GM21576 (cell line): ENCODE measurements at regions not wholly inside any gene's neighbourhood (a gene's known extent, or its start where the extent isn't known, plus 50 kb on each side); places are given as distances from the start of the nearest gene placed in this dataset.
"Not testable (repeated sequence)": the region's sequence is repeated elsewhere in the genome, so short reads cannot be mapped to it uniquely, and the experiment has no call there.

ENCODE experiments used
- ATAC-seq: cut with Tn5 transposase; IDR thresholded peaks from one replicate; pipeline ENCODE4 v1.9.1; 2021; ENCODE audit warnings: mild to moderate bottlenecking, moderate library complexity; ENCODE audit not compliant: unreplicated experiment

DNA sequence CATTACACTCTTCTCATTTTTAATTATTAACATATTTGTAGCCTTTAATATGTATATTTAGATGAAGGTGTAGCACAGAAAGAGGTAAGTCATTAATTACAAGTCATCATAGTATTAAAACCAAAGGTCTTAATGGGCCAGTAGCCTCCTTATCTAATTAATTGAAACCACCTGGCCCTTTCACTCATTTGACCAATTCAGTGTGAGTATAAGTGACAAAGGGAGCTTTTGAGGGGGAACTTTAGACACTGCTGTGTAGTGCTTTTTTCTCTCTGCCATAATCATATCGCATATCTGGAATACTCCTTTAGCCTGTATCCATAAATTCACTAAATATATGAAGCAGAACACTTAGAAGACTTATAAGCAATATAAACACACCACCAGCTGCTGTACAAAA lies 562.9 kb upstream of the POT1 start:
- ATAC-seq, result no peak

DNA sequence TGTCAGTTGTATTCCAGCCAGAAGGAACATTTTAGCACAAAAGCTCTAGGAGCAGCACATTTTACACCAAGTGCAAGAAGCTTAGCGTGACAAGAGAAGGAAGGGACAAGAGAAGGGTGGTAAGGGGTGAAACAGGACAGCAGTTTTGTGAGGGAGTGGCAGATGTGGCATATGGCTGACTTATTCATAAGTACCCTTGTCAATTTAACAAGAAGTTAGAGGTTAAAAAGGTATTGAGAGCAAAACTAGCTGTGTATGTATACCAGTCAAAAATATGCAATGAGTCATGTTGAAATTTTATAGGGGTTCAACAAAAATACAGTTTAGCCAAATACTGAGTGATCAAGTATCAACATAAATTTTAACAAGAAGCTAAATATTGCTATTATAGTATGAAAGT lies 561.5 kb upstream of the POT1 start:
- no peak for ATAC-seq

DNA sequence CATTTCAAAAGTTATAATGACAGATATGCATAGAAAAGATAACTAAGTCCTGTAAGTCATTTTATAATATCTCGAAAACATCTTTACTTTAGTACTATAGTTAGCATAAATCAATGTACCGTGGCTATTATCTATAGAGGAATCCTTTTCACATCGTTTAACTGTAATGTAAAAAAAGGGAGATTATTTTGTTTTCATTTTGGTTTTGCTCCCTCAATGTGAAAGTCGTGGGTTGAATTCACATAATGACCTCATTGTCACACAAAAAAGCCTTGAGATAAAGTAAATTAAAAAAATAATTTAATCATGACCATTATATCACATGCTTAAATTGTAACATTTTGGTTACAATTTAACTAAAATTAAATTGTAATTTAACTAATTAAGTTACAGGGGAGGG lies 560.5 kb upstream of the POT1 start:
- ATAC-seq, result no peak

DNA sequence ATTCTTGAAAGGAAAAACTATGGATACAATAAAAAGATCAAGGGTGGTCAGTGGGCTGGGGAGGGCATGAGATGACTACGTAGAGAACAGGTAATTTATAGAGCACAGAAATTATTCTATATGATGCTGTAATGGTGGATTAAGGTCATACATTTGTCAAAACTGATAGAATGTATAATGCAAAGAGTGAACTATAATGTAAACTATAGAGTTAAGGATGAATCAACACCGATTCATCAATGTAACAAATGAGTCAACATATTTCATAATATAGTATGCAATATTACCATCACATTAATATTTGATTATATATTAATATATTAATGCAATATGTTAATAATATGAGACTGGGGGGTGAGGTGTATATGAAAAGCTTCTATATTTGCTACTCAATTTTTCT lies 555.6 kb upstream of the POT1 start:
- no peak for ATAC-seq

DNA sequence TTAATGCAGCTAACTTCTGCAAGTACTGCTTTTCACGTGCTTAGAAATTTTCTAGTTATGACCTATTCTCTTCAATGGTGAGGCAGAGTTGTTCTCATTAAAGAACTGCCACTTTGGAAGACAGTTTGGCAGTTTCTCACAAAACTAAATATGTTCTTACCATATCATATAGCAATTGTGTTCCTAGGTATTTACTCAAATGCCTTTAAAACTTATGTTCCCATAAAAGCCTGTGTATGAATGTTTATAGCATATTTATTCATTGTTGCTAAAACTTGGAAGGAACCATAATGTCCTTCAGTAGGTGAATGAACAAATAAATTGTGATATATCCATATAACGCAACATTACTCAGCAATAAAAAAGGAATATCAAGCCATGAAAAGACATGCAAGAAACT lies 555.1 kb upstream of the POT1 start:
- ATAC-seq, result no peak

DNA sequence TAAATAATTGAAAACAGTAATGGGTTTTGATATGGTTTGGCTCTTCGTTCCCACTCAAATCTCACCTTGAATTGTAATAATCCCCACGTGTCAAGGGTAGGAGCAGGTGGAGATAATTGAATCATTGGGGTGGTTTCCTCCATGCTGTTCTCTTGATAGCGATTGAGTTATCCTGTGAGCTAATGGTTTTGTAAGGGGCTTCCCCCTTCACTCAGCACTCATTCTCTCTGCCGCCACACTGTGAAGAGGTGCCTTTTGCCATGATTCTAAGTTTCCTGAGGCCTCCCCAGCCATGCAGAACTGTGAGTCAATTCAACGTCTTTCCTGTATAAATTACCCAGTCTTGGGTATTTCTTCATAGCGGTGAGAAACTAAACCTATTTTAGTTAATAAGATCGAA lies 551.7 kb upstream of the POT1 start:
- ATAC-seq, result no peak

DNA sequence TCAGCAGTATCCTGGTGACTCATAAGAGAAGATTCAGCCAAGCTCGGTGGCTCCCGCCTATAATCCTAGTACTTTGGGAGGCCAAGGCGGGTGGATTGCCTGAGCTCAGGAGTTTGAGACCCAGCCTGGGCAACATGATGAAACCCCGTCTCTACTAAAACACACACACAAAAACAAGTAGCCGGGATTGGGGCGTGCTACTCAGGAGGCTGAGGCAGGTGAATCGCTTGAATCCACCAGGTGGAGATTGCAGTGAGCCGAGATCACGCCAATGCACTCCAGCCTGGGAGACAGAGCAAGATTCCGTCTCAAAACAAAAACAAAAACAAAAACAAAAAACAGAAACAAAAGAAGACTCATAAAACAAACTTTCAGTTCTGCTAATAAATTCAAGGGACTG lies 551.1 kb upstream of the POT1 start:
- ATAC-seq, result no peak

DNA sequence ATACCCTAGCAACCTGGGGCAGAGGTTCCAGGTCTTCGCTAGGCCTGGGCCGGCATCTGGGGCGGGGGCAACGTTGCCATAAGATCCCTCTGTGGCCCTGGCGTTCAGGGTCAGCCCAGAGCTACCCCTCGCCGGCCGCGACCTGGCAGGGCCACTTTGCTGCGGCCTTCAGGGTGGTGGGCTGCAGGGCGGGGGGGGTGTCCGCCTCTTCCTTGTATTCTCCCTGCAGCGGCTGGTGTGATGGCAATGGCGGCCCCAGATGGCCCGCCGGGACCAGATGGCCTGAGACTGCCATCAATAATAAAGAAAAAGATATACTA lies 539.2 kb upstream of the POT1 start:
- no peak for ATAC-seq

DNA sequence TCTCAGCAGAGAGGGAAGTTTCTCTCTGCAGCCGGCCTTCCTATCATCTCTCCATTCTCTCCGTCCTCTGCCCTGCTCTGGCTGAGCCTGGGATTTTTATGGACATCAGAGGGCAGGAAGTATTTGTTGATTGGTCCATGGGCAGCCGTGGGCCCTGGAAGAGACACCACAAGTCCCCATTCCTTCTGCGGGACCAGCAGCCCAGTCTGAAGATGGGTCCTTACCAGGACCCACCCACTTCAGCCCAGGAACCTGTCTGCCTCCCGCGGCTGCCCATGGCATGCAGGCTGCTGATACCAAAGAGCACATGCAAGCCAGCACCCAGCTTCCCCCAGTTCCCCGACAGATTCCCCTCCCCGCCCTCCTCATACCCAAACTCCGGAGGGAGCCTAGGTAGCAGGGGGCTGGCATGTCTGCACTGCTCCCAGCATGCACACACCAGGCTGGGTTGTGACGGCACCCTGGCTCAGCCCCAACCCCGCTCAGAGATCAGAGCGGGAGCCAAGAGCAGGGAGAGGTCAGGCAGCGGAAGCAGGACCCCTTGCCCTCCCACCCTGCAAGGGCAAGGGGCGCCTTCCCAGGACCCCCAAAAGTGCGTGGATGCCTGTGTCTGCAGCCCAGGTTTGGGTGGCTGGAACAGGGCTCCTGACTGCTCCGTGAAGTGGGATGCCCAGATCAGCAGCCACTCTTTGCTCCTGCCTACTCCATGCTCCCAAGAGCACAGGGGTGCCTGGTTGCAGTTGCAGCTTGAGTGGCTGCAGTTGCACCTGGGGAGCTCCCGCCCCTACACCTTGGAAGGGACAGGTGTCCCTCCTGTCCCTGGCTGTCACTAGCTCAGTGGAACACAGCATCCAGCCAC lies 538.6 kb upstream of the POT1 start:
- ATAC-seq, result no peak

DNA sequence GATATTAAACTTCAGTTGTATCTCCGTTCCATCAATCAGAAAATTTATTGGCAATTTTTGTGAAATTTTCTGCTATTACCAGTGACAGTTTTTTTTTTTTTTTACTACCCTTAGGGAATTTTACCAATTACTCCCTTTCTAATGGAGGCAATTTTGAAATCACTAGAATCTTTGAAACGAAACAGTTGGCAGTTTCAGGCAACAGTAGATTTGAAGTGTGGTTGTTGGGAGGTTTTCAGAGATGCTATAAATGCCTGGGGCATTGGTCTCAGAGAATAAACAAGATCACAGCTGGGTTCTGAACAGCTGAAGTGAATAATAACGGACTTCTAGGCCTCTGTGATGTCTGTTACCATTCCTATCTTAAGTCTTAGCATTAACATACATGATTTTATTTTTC lies 535.9 kb upstream of the POT1 start:
- no peak for ATAC-seq

DNA sequence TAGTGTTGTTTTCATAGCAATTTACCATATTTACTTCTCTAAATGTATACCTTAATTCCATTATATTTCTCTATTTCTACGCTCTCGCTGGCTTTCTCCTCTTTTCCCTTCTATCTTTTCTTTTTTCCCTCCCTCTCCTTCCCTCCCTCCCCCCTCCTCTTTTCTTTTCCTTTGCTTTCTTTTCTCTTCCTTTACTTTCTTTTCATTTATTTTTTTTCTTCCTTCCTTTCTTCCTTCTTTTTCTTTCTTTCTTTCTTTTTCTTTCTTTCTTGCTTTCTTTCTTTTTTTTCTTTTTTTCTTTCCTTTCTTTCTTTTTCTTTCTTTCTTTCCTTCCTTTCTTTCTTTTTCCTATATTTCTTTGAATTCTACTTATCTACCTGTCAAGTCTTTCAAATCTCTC lies 533.0 kb upstream of the POT1 start:
- no peak for ATAC-seq

DNA sequence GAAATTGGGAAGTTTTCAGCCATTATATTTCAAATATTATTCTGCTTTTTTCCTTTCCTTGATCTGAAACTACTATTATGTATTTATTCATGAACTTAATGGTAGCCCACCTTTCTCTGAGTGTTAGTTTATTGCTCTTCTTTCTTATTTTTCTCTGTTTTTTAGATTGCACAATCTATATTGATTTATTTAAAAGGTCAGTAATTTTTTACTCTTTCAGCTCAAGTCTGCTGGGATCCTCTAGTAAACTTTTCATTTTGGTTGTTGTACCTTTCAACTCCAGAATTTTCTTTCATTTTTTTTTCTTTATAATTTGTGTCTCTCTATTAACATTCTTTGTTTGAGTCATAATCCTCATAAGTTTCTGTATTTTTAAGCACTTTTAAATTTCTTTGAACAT lies 529.4 kb upstream of the POT1 start:
- no peak for ATAC-seq

DNA sequence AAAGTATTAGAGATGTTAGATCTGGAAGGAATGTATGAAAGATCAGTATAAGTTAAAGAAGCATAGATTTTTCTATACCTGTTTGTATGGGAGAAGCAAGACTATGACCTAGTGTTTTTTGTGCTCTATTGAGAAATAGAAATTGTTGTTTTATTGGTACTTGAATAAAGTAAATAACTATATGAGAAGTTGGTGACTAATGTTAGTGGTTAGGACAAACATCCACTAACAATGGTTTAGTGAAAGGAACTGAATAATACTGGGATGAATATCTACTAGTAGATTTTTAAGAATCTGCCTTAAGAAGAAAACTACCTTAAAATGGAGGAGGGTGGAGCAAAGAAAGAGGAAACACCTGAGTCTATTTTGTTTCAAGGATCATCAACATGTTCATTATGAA lies 521.1 kb upstream of the POT1 start:
- no peak for ATAC-seq

DNA sequence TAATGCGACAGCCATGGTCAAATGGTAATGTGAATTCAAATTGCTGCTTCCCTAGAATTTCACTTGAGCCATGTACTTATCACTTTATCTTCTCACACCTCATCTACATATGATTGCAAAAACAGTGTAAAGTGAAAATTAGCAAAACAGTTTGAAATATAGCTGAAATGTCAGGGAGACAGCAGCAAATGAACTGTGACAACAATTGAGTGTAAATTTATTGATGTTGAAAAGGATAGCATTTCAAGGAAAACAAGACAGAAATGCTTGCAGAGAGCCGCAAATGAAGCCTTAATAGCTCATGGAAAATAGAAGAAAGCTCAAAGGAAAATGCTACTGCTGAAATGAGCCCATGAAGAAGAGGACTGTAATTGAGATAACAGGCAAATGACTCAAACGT lies 516.2 kb upstream of the POT1 start:
- no peak for ATAC-seq

DNA sequence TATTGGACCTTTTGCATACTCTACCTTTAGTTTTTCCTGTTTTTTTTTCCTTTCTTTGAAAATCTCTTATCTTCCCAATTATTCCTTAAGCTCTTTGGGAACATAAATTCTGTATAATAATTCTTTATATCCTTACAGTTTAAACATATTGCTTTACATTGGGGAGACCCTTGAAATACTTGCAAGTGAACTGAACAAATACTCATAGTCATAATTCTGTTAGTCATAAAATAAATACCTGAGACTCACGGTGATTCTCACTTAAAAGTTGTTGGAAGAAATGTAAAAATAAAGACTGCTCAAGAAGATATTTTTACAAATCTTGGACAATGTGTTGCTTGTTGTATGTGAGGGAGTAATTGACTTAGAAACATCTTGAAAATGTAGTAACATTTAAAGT lies 515.2 kb upstream of the POT1 start:
- ATAC-seq, result no peak

DNA sequence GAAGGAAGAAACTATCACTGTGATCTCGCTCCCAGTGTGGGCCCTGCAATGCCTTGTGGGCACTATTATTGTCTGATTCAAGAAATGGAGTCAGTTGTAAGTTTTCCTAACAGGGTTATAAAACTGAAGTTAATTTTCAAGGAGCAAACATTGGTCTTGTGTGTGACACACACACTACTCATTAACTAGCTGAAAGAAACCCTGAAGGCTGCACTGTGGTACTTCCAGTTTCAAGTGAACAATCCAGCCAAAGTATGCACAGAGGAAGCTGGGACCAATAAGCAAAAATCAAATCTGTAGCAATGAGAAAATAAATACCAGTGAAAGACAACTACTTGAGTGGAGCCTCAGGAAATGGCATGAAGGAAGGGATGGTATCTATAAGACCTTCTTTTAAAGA lies 506.6 kb upstream of the POT1 start:
- ATAC-seq, result no peak

DNA sequence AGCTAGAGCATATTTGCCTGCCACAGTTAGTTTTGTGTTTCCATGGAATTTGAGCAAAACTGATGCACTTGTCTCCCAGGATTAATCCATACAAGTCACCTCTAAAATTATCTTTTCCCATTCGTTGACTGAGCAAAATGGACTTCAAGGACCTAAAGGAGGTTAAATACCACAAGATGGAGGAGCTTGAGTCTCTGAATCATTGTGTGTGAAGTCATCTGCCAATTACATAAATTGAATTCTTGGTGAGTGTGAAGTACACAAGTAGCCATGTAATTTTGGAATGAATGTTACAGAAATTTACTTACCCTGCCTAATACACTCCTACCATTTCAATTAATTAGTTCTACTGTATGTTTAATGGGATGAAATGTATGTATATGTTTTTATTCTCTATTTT lies 501.7 kb upstream of the POT1 start:
- ATAC-seq, result no peak

DNA sequence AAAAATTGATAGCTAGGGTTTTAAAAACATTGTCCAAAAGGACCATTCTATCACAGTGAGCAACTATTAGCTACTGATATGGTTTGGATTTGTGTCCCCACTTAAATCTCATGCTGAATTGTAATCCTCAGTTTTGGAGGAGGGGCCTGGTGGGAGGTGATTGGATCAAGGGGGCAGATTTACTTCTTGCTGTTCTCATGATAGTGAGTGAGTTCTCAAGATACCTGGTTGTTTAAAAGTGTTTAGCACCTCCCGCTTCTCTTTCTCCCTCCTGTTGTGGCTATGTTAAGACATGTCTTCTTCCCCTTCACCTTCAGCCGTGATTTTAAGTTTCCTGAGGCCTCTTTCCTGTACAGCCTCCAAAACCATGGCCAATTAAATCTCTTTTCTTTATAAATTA lies 500.4 kb upstream of the POT1 start:
- ATAC-seq, result no peak

DNA sequence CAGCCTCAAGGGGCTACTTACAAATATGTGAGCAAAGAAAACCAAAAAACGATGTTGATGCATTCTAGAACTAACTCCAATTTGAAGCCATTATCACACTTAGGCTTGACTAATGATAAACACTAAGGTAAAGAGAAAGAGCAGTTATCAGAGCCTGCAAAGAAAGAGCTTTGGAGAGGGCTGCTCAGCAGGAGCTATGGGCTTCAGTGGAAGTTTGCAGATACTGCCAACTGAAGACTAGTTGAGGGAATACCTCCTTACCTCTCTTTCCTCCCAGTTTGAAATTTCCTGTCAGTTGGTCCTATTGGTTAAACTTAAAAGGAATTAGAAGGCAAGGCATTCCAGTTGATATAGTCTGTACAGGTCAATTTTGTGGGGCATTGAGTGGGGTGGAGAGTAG lies 498.1 kb upstream of the POT1 start:
- no peak for ATAC-seq

DNA sequence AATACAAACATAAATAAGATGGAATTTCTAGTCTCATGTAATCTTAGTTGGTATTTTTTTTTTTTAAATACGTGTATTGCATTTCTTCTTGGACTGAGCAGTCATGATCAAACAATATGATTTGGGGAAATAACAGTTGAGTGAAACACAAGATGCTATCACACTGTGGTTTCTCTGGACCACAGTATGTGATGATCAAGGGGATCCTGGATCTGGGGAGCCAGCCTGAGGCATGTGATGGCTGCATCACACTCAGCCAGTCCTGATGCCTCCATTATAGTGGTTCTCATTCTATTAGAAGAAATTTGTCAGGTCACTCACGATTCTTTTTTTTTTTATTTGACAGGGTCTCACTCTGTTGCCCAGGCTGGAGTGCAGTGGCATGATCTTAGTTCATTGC lies 495.9 kb upstream of the POT1 start:
- ATAC-seq, result no peak

DNA sequence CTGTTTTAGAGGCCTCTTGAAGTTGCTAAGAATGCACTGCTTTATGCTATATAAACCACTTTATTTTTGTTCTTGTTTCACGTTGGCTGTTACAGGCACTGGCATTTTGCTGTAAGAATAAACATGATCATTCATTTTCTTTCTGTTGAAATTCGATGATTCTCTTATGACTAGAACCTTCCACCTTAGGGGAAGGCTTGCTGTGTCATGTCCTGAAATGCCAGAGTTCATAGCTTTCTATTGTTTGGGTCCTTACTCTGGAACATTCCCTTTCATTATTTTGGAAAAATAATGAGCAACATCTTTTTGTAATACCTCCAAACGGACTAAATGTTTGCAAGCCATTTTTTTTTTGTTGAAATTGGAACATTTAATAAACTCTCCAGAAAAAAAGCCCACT lies 495.1 kb upstream of the POT1 start:
- no peak for ATAC-seq

DNA sequence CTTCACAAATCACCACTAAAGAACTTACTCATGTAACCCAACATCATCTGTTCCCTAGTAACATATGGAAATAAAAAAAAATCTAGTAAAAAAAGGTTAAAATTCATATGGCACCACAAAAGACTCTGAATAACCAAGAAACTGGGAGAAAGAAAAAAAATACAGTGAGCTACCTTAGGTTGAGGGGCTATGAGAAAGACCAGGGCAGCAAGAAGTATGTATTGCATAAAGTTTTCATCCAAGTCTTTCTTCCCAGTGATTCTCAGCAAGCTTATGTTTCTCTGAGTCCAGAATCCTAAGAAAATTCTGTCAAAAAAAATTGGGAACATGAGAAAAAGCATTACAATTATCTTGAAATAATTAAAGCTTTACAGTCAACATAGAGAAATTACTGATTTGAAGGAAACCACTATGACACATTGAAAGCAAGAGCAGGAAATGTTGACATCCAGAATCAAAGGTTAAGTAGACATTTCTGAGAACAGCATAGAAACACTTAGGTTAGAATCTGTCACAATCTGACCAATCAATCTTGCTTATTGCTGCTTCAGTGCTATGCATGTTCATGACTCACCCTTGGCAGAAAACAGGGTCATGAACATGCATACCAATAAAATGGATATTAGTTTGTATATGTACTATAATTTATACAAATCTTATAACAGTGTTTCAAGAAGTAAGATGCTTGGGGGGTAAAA lies 494.0 kb upstream of the POT1 start:
- ATAC-seq, result no peak

DNA sequence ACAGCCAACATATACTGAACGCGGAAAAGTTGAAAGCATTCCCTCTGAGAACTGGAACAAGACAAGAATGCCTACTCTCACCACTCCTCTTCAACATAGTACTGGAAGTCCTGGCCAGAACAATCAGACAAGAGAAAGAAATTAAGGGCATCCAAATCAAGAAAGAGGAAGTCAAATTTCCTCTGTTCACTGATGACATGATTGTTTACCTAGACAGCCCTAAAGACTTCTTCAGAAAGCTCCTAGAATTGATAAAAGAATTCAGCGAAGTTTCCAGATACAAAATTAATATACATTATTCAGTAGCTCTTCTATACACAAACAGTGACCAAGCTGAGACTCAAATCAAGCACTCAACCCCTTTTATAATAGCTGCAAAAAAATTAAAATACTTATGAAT lies 491.8 kb upstream of the POT1 start:
- not testable (repeated sequence) for ATAC-seq
